Smooth muscle cell (in vitro differentiated cells): ENCODE measurements at regions not wholly inside any gene's neighbourhood (a gene's known extent, or its start where the extent isn't known, plus 50 kb on each side); places are given as distances from the start of the nearest gene placed in this dataset.
A peak's percentile ranks its signal among the peaks of the same experiment; 100 is the strongest.

Source experiments
- DNase-seq: peaks from one replicate; lab custom pipeline; 2025; ENCODE audit not compliant: unreplicated experiment; lab: John Stamatoyannopoulos, UW
- H2AFZ ChIP-seq: fragments of 200-600 bp; sonication (generic); 2 replicates; pipeline ENCODE4 v1.6.0; 2016; ENCODE audit warnings: antibody characterized with exemption, low read depth, mild to moderate bottlenecking
- H3F3A ChIP-seq: fragments of 200-600 bp; sonication (generic); 2 replicates; pipeline ENCODE4 v1.6.0; 2017; ENCODE audit warnings: antibody characterized with exemption, low read depth
- H3K27ac ChIP-seq: fragments of 200-600 bp; sonication (generic); 2 replicates; pipeline ENCODE4 v1.5.1; 2016; ENCODE audit warnings: low read depth, mild to moderate bottlenecking
- H3K27me3 ChIP-seq: fragments of 200-600 bp; sonication (generic); 2 replicates; pipeline ENCODE4 v1.6.1; 2016; ENCODE audit warnings: low read depth, mild to moderate bottlenecking
- H3K36me3 ChIP-seq: fragments of 200-600 bp; sonication (generic); 2 replicates; pipeline ENCODE4 v1.5.1; 2016; ENCODE audit warnings: low read depth
- H3K4me1 ChIP-seq: fragments of 200-600 bp; sonication (generic); 2 replicates; pipeline ENCODE4 v1.5.1; 2016; ENCODE audit warnings: low read depth
- H3K4me2 ChIP-seq: fragments of 200-600 bp; sonication (generic); 2 replicates; pipeline ENCODE4 v1.6.0; 2016; ENCODE audit warnings: mild to moderate bottlenecking
- H3K4me3 ChIP-seq: fragments of 200-600 bp; sonication (generic); 2 replicates; pipeline ENCODE4 v1.5.1; 2016; ENCODE audit warnings: mild to moderate bottlenecking
- H3K79me2 ChIP-seq: fragments of 200-600 bp; sonication (generic); 2 replicates; pipeline ENCODE4 v1.6.0; 2016; ENCODE audit warnings: low read depth, mild to moderate bottlenecking
- H3K9ac ChIP-seq: fragments of 200-600 bp; sonication (generic); 2 replicates; pipeline ENCODE4 v1.6.0; 2016; ENCODE audit warnings: low read depth
- H3K9me3 ChIP-seq: fragments of 200-600 bp; sonication (generic); replicated peaks from 2 replicates; pipeline ENCODE4 v1.5.1; 2016; ENCODE audit warnings: low read depth
- H4K20me1 ChIP-seq: fragments of 200-600 bp; sonication (generic); 2 replicates; pipeline ENCODE4 v1.6.0; 2016; ENCODE audit warnings: low read depth
- CTCF ChIP-seq: fragments of 200-600 bp; sonication (generic); IDR thresholded peaks from 2 replicates; pipeline ENCODE4 v1.5.1; 2017; ENCODE audit warnings: borderline replicate concordance, mild to moderate bottlenecking, antibody characterized with exemption; ENCODE audit not compliant: insufficient read depth, poor library complexity, severe bottlenecking
- WGBS: methylation state at CpG from one replicate; pipeline ENCODE4 v1.1.7; 2016; ENCODE audit warnings: low lambda C conversion rate; 5-methylcytosine and 5-hydroxymethylcytosine counted together

- Histone ChIP-seq H3K27ac (peak overlapping the region; percentile 33), H3K4me3 (no peak overlapping the region), H3K9ac (no peak overlapping the region), H3F3A (no peaks in the 10 kb centered on the region), H3K79me2 (no peaks in the 10 kb centered on the region), H3K36me3 (no peaks in the 10 kb centered on the region), H3K4me2 (peak overlapping the region; percentile 55), H4K20me1 (no peaks in the 10 kb centered on the region), H3K9me3 (no peaks in the 10 kb centered on the region), H3K4me1 (peaks cover 10% of the 10 kb centered on the region), H2AFZ (no peak overlapping the region), H3K27me3 (no peaks in the 10 kb centered on the region)
- 62% methylated on average over 1 of the region's 1 CpG for WGBS
- TF ChIP-seq CTCF = no peak
- no peak for DNase-seq
Observed at GRCh38 chr18:30925795-30926194, 116.7 kb downstream of the DSC3 start.

- no peaks in the 10 kb centered on the region for H3F3A ChIP-seq
- H3K27me3 ChIP-seq = no peaks in the 10 kb centered on the region
- no peak for TF ChIP-seq CTCF
- H3K36me3 ChIP-seq = no peaks in the 10 kb centered on the region
- H3K9ac ChIP-seq = no peak overlapping the region
- H3K9me3 ChIP-seq = no peaks in the 10 kb centered on the region
- no peaks in the 10 kb centered on the region for H4K20me1 ChIP-seq
- no peak for DNase-seq
- no peak overlapping the region for H3K27ac ChIP-seq
- H3K4me3 ChIP-seq = no peak overlapping the region
- no peaks in the 10 kb centered on the region for H3K79me2 ChIP-seq
- H3K4me1 ChIP-seq = peaks cover 5% of the 10 kb centered on the region
- WGBS = 89% methylated on average over 5 of the region's 5 CpGs
- no peak overlapping the region for H3K4me2 ChIP-seq
- no peak overlapping the region for H2AFZ ChIP-seq
Observed at GRCh38 chr18:30920757-30921156, 121.8 kb downstream of the DSC3 start.

GRCh38 chr18:30920351-30920750 is 122.2 kb downstream of the DSC3 start:
- no peaks in the 10 kb centered on the region for H3K27me3 ChIP-seq
- H3K4me3 ChIP-seq = no peak overlapping the region
- H3K9me3 ChIP-seq = no peaks in the 10 kb centered on the region
- H3K79me2 ChIP-seq = no peaks in the 10 kb centered on the region
- no peaks in the 10 kb centered on the region for H4K20me1 ChIP-seq
- H3K9ac ChIP-seq = no peak overlapping the region
- no peak overlapping the region for H3K27ac ChIP-seq
- no peaks in the 10 kb centered on the region for H3K36me3 ChIP-seq
- peaks cover 1% of the 10 kb centered on the region for H3K4me1 ChIP-seq
- TF ChIP-seq CTCF = no peak
- 83% methylated on average over 3 of the region's 3 CpGs for WGBS
- no peaks in the 10 kb centered on the region for H3F3A ChIP-seq
- DNase-seq = no peak
- no peak overlapping the region for H2AFZ ChIP-seq
- no peak overlapping the region for H3K4me2 ChIP-seq

- H3K79me2 ChIP-seq = no peaks in the 10 kb centered on the region
Observed at GRCh38 chr18:30917651-30918050, 124.9 kb downstream of the DSC3 start.

More at GRCh38 chr18:30917651-30918050, 124.9 kb downstream of the DSC3 start:
- H3K36me3 ChIP-seq = no peaks in the 10 kb centered on the region
- H2AFZ ChIP-seq = no peak overlapping the region
- no peak overlapping the region for H3K4me2 ChIP-seq
- H3F3A ChIP-seq = no peaks in the 10 kb centered on the region
- no peak for TF ChIP-seq CTCF
- 67% methylated on average over 4 of the region's 4 CpGs for WGBS
- no peaks in the 10 kb centered on the region for H4K20me1 ChIP-seq
- no peaks in the 10 kb centered on the region for H3K27me3 ChIP-seq
- H3K9me3 ChIP-seq = no peaks in the 10 kb centered on the region
- no peak overlapping the region for H3K27ac ChIP-seq
- no peaks in the 10 kb centered on the region for H3K4me1 ChIP-seq
- no peak overlapping the region for H3K4me3 ChIP-seq
- H3K9ac ChIP-seq = no peak overlapping the region
- DNase-seq = no peak
